H9 (cell line): ENCODE measurements at regions not wholly inside any gene's neighbourhood (a gene's known extent, or its start where the extent isn't known, plus 50 kb on each side); places are given as distances from the start of the nearest gene placed in this dataset.
A peak's percentile ranks its signal among the peaks of the same experiment; 100 is the strongest.

ENCODE experiments used
- DNase-seq: peaks from one replicate; pipeline ENCODE4 v3.0.0-alpha.2; 2017
- H2AFZ ChIP-seq: one replicate; pipeline ENCODE4 v1.6.1; 2013; ENCODE audit warnings: mild to moderate bottlenecking, low read length, control low read depth, moderate library complexity
- H2AK5ac ChIP-seq: 2 replicates; pipeline ENCODE4 v1.6.1; 2013; ENCODE audit warnings: low read length, control low read depth, mixed read lengths; ENCODE audit not compliant: insufficient read length
- H2BK120ac ChIP-seq: one replicate; pipeline ENCODE4 v1.6.1; 2013; ENCODE audit warnings: low read depth, mild to moderate bottlenecking, low read length, control low read depth, inconsistent platforms; ENCODE audit not compliant: poor library complexity, severe bottlenecking
- H2BK12ac ChIP-seq: 2 replicates; pipeline ENCODE4 v1.6.1; 2013; ENCODE audit warnings: low read length, control low read depth, mixed read lengths, low read depth; ENCODE audit not compliant: insufficient read length
- H2BK15ac ChIP-seq: 2 replicates; pipeline ENCODE4 v1.6.1; 2013; ENCODE audit warnings: low read depth, low read length, control low read depth
- H2BK20ac ChIP-seq: one replicate; pipeline ENCODE4 v1.6.1; 2013; ENCODE audit warnings: low read depth, mild to moderate bottlenecking, low read length, control low read depth, inconsistent platforms; ENCODE audit not compliant: poor library complexity, severe bottlenecking
- H2BK5ac ChIP-seq: 2 replicates; pipeline ENCODE4 v1.6.1; 2013; ENCODE audit warnings: low read length, control low read depth, mixed read lengths; ENCODE audit not compliant: insufficient read length
- H3K14ac ChIP-seq: 2 replicates; pipeline ENCODE4 v1.6.1; 2013; ENCODE audit warnings: low read length, control low read depth; ENCODE audit not compliant: insufficient read depth
- H3K18ac ChIP-seq: 2 replicates; pipeline ENCODE4 v1.6.1; 2013; ENCODE audit warnings: low read depth, mild to moderate bottlenecking, mixed read lengths, low read length, control low read depth; ENCODE audit not compliant: insufficient read length
- H3K23ac ChIP-seq: 2 replicates; pipeline ENCODE4 v1.6.1; 2013; ENCODE audit warnings: low read length, control low read depth, mixed read lengths, low read depth; ENCODE audit not compliant: insufficient read length
- H3K23me2 ChIP-seq: 2 replicates; pipeline ENCODE4 v1.6.1; 2013; ENCODE audit warnings: low read depth, mild to moderate bottlenecking, mixed read lengths, low read length, control low read depth; ENCODE audit not compliant: insufficient read length, poor library complexity, severe bottlenecking
- H3K27ac ChIP-seq: 2 replicates; pipeline ENCODE4 v1.5.1; 2013; ENCODE audit warnings: low read length, control low read depth, mixed read lengths, low read depth; ENCODE audit not compliant: insufficient read length
- H3K27me3 ChIP-seq: 2 replicates; pipeline ENCODE4 v1.6.1; 2013; ENCODE audit warnings: low read length, control low read depth, inconsistent platforms; ENCODE audit not compliant: insufficient read depth
- H3K4ac ChIP-seq: 2 replicates; pipeline ENCODE4 v1.6.1; 2013; ENCODE audit warnings: low read depth, mild to moderate bottlenecking, control low read depth, inconsistent platforms, low read length, moderate library complexity
- H3K4me1 ChIP-seq: 2 replicates; pipeline ENCODE4 v1.6.1; 2013; ENCODE audit warnings: low read length, control low read depth, inconsistent platforms; ENCODE audit not compliant: insufficient read depth
- H3K4me2 ChIP-seq: 2 replicates; pipeline ENCODE4 v1.6.1; 2013; ENCODE audit warnings: low read length, control low read depth, mixed read lengths; ENCODE audit not compliant: insufficient read length, insufficient read depth
- H3K56ac ChIP-seq: 2 replicates; pipeline ENCODE4 v1.6.1; 2013; ENCODE audit warnings: low read depth, mild to moderate bottlenecking, mixed read lengths, low read length, control low read depth; ENCODE audit not compliant: insufficient read length
- H3K79me1 ChIP-seq: 2 replicates; pipeline ENCODE4 v1.6.1; 2013; ENCODE audit warnings: low read depth, mild to moderate bottlenecking, moderate library complexity, low read length, control low read depth, inconsistent platforms; ENCODE audit not compliant: insufficient read depth, poor library complexity, severe bottlenecking
- H3K79me2 ChIP-seq: 2 replicates; pipeline ENCODE4 v1.6.1; 2013; ENCODE audit warnings: low read length, control low read depth, inconsistent platforms; ENCODE audit not compliant: insufficient read depth
- H3K9ac ChIP-seq: 2 replicates; pipeline ENCODE4 v1.6.1; 2013; ENCODE audit warnings: low read length, control low read depth, mixed read lengths; ENCODE audit not compliant: insufficient read length; ENCODE audit errors: extremely low read depth
- H3K9me3 ChIP-seq: one replicate; pipeline ENCODE4 v1.6.1; 2013; ENCODE audit warnings: low read depth, low read length, inconsistent platforms; ENCODE audit not compliant: control insufficient read depth
- H3T11ph ChIP-seq: one replicate; pipeline ENCODE4 v1.6.1; 2013; ENCODE audit warnings: mild to moderate bottlenecking, low read length, control low read depth, inconsistent platforms
- H4K20me1 ChIP-seq: one replicate; pipeline ENCODE4 v1.6.1; 2013; ENCODE audit not compliant: control insufficient read depth, insufficient read length, insufficient read depth
- H4K5ac ChIP-seq: 2 replicates; pipeline ENCODE4 v1.6.1; 2013; ENCODE audit warnings: low read depth, mild to moderate bottlenecking, mixed read lengths, low read length, control low read depth; ENCODE audit not compliant: insufficient read length
- H4K8ac ChIP-seq: replicated peaks from 2 replicates; pipeline ENCODE4 v1.6.1; 2013; ENCODE audit warnings: low read length, control low read depth, mixed read lengths, low read depth; ENCODE audit not compliant: insufficient read length
- H4K91ac ChIP-seq: 2 replicates; pipeline ENCODE4 v1.6.1; 2013; ENCODE audit warnings: low read depth, mild to moderate bottlenecking, moderate library complexity, mixed read lengths, low read length, control low read depth; ENCODE audit not compliant: insufficient read length
- H3K27ac Mint-ChIP-seq, 3 experiments: 2 replicates in 2 of 3; 3 replicates in 1 of 3; pipeline ENCODE4 v1.8.0; 2020 to 2021; ENCODE audit warnings: mixed read lengths in 3 of 3, mild to moderate bottlenecking in 1 of 3, moderate library complexity in 1 of 3
- H3K27me3 Mint-ChIP-seq: 2 replicates; pipeline ENCODE4 v1.8.0; 2021; ENCODE audit warnings: low read depth, mild to moderate bottlenecking, moderate library complexity, mixed read lengths
- H3K36me3 Mint-ChIP-seq, 3 experiments: 2 replicates in 2 of 3; 3 replicates in 1 of 3; pipeline ENCODE4 v1.8.0; 2020 to 2021; ENCODE audit warnings: low read depth in 3 of 3, mixed read lengths in 3 of 3; ENCODE audit not compliant: insufficient read depth in 1 of 3
- H3K4me1 Mint-ChIP-seq, 2 experiments: 2 replicates each; pipeline ENCODE4 v1.8.0; 2020; ENCODE audit warnings: mixed read lengths in 2 of 2
- H3K4me3 Mint-ChIP-seq, 2 experiments: 2 replicates in 1 of 2; 3 replicates in 1 of 2; pipeline ENCODE4 v1.8.0; 2020 to 2021; ENCODE audit warnings: mild to moderate bottlenecking in 2 of 2, mixed read lengths in 2 of 2, moderate library complexity in 1 of 2
- H3K9me3 Mint-ChIP-seq, 2 experiments: 2 replicates in 1 of 2; 3 replicates in 1 of 2; pipeline ENCODE4 v1.8.0; 2020; ENCODE audit warnings: mild to moderate bottlenecking in 2 of 2, mixed read lengths in 2 of 2, moderate library complexity in 1 of 2
- CTCF ChIP-seq: fragments of 200-600 bp; sonication (generic); conservative IDR thresholded peaks from 3 replicates; pipeline ENCODE4 v1.8.0; 2021; ENCODE audit warnings: antibody characterized with exemption, mild to moderate bottlenecking
- WGBS: extraction: QIAGEN DNeasy Blood & Tissue Kit; methylation state at CpG from one replicate; pipeline ENCODE4 v1.1.7; 2013; ENCODE audit warnings: missing lambda C conversion rate, low lambda C conversion rate, mixed read lengths; ENCODE audit not compliant: insufficient read length; ENCODE audit errors: extremely low coverage; 5-methylcytosine and 5-hydroxymethylcytosine counted together

- Histone ChIP-seq H3K9ac (no peak overlapping the region), H3K27ac (no peak overlapping the region), H3K79me2 (no peaks in the 10 kb centered on the region), H4K5ac (no peak overlapping the region), H3K4me2 (no peak overlapping the region), H3K4ac (no peak overlapping the region), H3K9me3 (no peaks in the 10 kb centered on the region), H4K20me1 (no peaks in the 10 kb centered on the region), H2BK12ac (no peak overlapping the region), H3K23ac (no peak overlapping the region), H3K4me1 (no peaks in the 10 kb centered on the region; the same call in 1 of the 2 replicates), H2BK5ac (no peak overlapping the region), H2BK20ac (no peak overlapping the region), H2AK5ac (no peak overlapping the region), H2AFZ (no peak overlapping the region), H3K23me2 (no peaks in the 10 kb centered on the region), H2BK15ac (no peak overlapping the region), H3K56ac (no peak overlapping the region), H3T11ph (no peak overlapping the region), H4K91ac (no peak overlapping the region), H3K18ac (no peak overlapping the region), H3K79me1 (no peaks in the 10 kb centered on the region), H2BK120ac (no peak overlapping the region), H4K8ac (no peak overlapping the region), H3K27me3 (no peaks in the 10 kb centered on the region; the same call in 1 of the 2 replicates), H3K14ac (no peak overlapping the region)
- H3K9me3 Mint-ChIP-seq = no peaks in the 10 kb centered on the region
- no peak for TF ChIP-seq CTCF
- H3K27ac Mint-ChIP-seq = peak overlapping the region in 1 of 3 experiments; percentile 24; a peak in 1 of 7 replicates
- no CpG with 5 or more reads among the region's 3 CpGs for WGBS
- H3K4me3 Mint-ChIP-seq = no peak overlapping the region
- no peaks in the 10 kb centered on the region; a peak in 1 of 7 replicates for H3K36me3 Mint-ChIP-seq
- H3K27me3 Mint-ChIP-seq = no peaks in the 10 kb centered on the region; the same call in 1 of the 2 replicates
- peaks cover 7 to 10% of the 10 kb centered on the region in 2 experiments for H3K4me1 Mint-ChIP-seq
- DNase-seq = no peak
These were observed 125.5 kb upstream of the SIX2 start for GRCh38 chr2:45134726-45135125.
